Tibial artery (tissue), 4 donors: ENCODE measurements at regions not wholly inside any gene's neighbourhood (a gene's known extent, or its start where the extent isn't known, plus 50 kb on each side); places are given as distances from the start of the nearest gene placed in this dataset.

Experiments used
- DNase-seq, 2 donors: peaks; one replicate each; pipeline ENCODE4 v3.0.0-alpha.2; 2019
- H3K27ac ChIP-seq, 2 donors: fragments of 200-600 bp; sonication (generic) in 1 of 2; 1 replicate in 1 of 2; 2 replicates in 1 of 2; pipeline ENCODE4 v1.5.1; 2018 to 2019; ENCODE audit warnings: mild to moderate bottlenecking in 1 of 2
- H3K27me3 ChIP-seq, 2 donors: fragments of 200-600 bp; sonication (generic) in 1 of 2; one replicate each; pipeline versions ENCODE4 v1.5.1 to v1.6.0; 2016 to 2019
- H3K36me3 ChIP-seq, 3 donors: fragments of 200-600 bp; sonication (generic) in 2 of 3; one replicate each; pipeline ENCODE4 v1.5.1; 2016 to 2019; ENCODE audit warnings: mild to moderate bottlenecking in 2 of 3
- H3K4me1 ChIP-seq, 4 donors: fragments of 200-600 bp; sonication (generic) in 2 of 4; 1 replicate in 3 of 4; 2 replicates in 1 of 4; pipeline ENCODE4 v1.5.1; 2016 to 2019
- H3K4me3 ChIP-seq, 2 donors: fragments of 200-600 bp; sonication (generic) in 1 of 2; 1 replicate in 1 of 2; 2 replicates in 1 of 2; pipeline ENCODE4 v1.5.1; 2018 to 2019; ENCODE audit warnings: mild to moderate bottlenecking in 2 of 2
- H3K9me3 ChIP-seq, 3 donors: fragments of 200-600 bp; sonication (generic) in 1 of 3; one replicate each; pipeline ENCODE4 v1.5.1; 2016 to 2019
- CTCF ChIP-seq, 2 experiments: fragments of 200-600 bp in 1 of 2; fragments of 450-650 bp in 1 of 2; IDR thresholded peaks; one replicate each; pipeline ENCODE4 v1.5.1; 2017 to 2019; ENCODE audit warnings: antibody characterized with exemption in 2 of 2, mild to moderate bottlenecking in 1 of 2, moderate library complexity in 1 of 2
- intact Hi-C: fragments of 100-400 bp; cut with DNase I; formaldehyde crosslinking; loops from one replicate; pipeline ENCODE4 v1.15.0; 2023; ENCODE audit warnings: low total_unique reads

DNA sequence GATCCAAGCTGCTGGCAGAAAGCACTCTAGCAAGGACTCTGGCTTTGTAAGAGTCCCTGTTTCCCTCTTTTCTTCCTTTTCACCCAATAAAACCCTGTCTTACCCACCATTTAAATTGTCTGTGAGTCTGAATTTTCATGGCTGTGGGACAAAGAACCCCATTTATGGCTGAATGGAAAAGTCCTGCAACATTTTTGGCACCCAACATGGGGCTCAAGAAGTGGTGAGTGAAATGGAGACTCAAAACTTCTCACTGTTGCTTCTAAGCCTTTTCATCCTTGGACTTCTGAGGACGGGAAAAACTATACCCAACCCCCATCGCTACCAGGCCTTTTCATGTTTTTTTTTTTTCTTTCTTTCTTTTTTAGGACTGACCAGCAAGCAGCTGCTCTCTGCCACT, 329.5 kb upstream of the CWC22 start:
- intact Hi-C loops, result no loop called here
- Histone ChIP-seq H3K9me3 (peaks cover 0 to 12% (median 7%) of the 10 kb centered on the region in 3 donors), H3K27me3 (no peaks in the 10 kb centered on the region), H3K4me3 (no peak overlapping the region), H3K4me1 (no peaks in the 10 kb centered on the region), H3K27ac (no peak overlapping the region), H3K36me3 (no peaks in the 10 kb centered on the region)
- TF ChIP-seq CTCF (IDR thresholded peaks at IDR 0.05), result no peak
- DNase-seq, result no peak

DNA sequence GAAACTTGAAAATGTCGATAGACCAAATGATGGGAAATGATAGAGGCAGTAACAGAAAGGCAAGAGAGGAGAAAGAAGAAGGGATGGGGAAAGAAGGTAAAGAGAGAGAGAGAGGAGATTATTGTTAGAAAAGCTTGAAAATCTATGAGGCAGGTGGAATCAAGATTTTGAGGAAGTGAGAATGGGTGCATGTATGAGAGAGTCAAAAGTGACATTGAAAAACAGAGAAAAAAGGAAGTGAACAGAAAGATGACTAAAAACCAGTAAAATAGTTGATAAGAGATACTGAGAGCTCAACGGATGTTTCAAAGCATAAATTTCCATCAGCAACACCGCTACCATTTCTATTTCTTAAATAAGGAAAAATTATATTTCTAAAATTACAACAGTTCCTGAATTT, 327.4 kb upstream of the CWC22 start:
- H3K36me3 ChIP-seq, result no peaks in the 10 kb centered on the region
- no peak for TF ChIP-seq CTCF (IDR thresholded peaks at IDR 0.05)
- peaks cover 0 to 12% (median 7%) of the 10 kb centered on the region in 3 donors for H3K9me3 ChIP-seq
- intact Hi-C loops, result no loop called here
- H3K4me1 ChIP-seq, result no peaks in the 10 kb centered on the region
- no peak for DNase-seq
- no peaks in the 10 kb centered on the region for H3K27me3 ChIP-seq
- no peak overlapping the region for H3K4me3 ChIP-seq
- H3K27ac ChIP-seq, result no peak overlapping the region

- no peaks in the 10 kb centered on the region for H3K27me3 ChIP-seq
- no peaks in the 10 kb centered on the region for H3K4me1 ChIP-seq
- no peak for TF ChIP-seq CTCF (IDR thresholded peaks at IDR 0.05)
- no peaks in the 10 kb centered on the region for H3K9me3 ChIP-seq
- DNase-seq, result no peak
- H3K27ac ChIP-seq, result no peak overlapping the region
- intact Hi-C loops, result no loop called here
- H3K4me3 ChIP-seq, result no peak overlapping the region
- no peaks in the 10 kb centered on the region for H3K36me3 ChIP-seq
Observed at GRCh38 chr2:180328795-180329422, 321.8 kb upstream of the CWC22 start.

GRCh38 chr2:180327185-180327584, 320.1 kb upstream of the CWC22 start:
- H3K27ac ChIP-seq, result no peak overlapping the region
- intact Hi-C loops, result no loop called here
- no peaks in the 10 kb centered on the region for H3K27me3 ChIP-seq
- TF ChIP-seq CTCF (IDR thresholded peaks at IDR 0.05), result no peak
- no peaks in the 10 kb centered on the region for H3K4me1 ChIP-seq
- H3K4me3 ChIP-seq, result no peak overlapping the region
- no peaks in the 10 kb centered on the region for H3K9me3 ChIP-seq
- no peak for DNase-seq
- H3K36me3 ChIP-seq, result no peaks in the 10 kb centered on the region

GRCh38 chr2:180325416-180326120, 318.5 kb upstream of the CWC22 start:
- no peaks in the 10 kb centered on the region for H3K27me3 ChIP-seq
- no peak overlapping the region for H3K27ac ChIP-seq
- no peaks in the 10 kb centered on the region for H3K4me1 ChIP-seq
- DNase-seq, result no peak
- TF ChIP-seq CTCF (IDR thresholded peaks at IDR 0.05), result no peak
- no peaks in the 10 kb centered on the region for H3K9me3 ChIP-seq
- no peaks in the 10 kb centered on the region for H3K36me3 ChIP-seq
- no peak overlapping the region for H3K4me3 ChIP-seq
- intact Hi-C loops, result no loop called here
